Smooth muscle cell (in vitro differentiated cells): ENCODE measurements at regions not wholly inside any gene's neighbourhood (a gene's known extent, or its start where the extent isn't known, plus 50 kb on each side); places are given as distances from the start of the nearest gene placed in this dataset.

Source experiments
- DNase-seq: peaks from one replicate; lab custom pipeline; 2025; ENCODE audit not compliant: unreplicated experiment; lab: John Stamatoyannopoulos, UW
- H2AFZ ChIP-seq: fragments of 200-600 bp; sonication (generic); 2 replicates; pipeline ENCODE4 v1.6.0; 2016; ENCODE audit warnings: antibody characterized with exemption, low read depth, mild to moderate bottlenecking
- H3F3A ChIP-seq: fragments of 200-600 bp; sonication (generic); 2 replicates; pipeline ENCODE4 v1.6.0; 2017; ENCODE audit warnings: antibody characterized with exemption, low read depth
- H3K27ac ChIP-seq: fragments of 200-600 bp; sonication (generic); 2 replicates; pipeline ENCODE4 v1.5.1; 2016; ENCODE audit warnings: low read depth, mild to moderate bottlenecking
- H3K27me3 ChIP-seq: fragments of 200-600 bp; sonication (generic); 2 replicates; pipeline ENCODE4 v1.6.1; 2016; ENCODE audit warnings: low read depth, mild to moderate bottlenecking
- H3K36me3 ChIP-seq: fragments of 200-600 bp; sonication (generic); 2 replicates; pipeline ENCODE4 v1.5.1; 2016; ENCODE audit warnings: low read depth
- H3K4me1 ChIP-seq: fragments of 200-600 bp; sonication (generic); 2 replicates; pipeline ENCODE4 v1.5.1; 2016; ENCODE audit warnings: low read depth
- H3K4me2 ChIP-seq: fragments of 200-600 bp; sonication (generic); 2 replicates; pipeline ENCODE4 v1.6.0; 2016; ENCODE audit warnings: mild to moderate bottlenecking
- H3K4me3 ChIP-seq: fragments of 200-600 bp; sonication (generic); 2 replicates; pipeline ENCODE4 v1.5.1; 2016; ENCODE audit warnings: mild to moderate bottlenecking
- H3K79me2 ChIP-seq: fragments of 200-600 bp; sonication (generic); 2 replicates; pipeline ENCODE4 v1.6.0; 2016; ENCODE audit warnings: low read depth, mild to moderate bottlenecking
- H3K9ac ChIP-seq: fragments of 200-600 bp; sonication (generic); 2 replicates; pipeline ENCODE4 v1.6.0; 2016; ENCODE audit warnings: low read depth
- H3K9me3 ChIP-seq: fragments of 200-600 bp; sonication (generic); replicated peaks from 2 replicates; pipeline ENCODE4 v1.5.1; 2016; ENCODE audit warnings: low read depth
- H4K20me1 ChIP-seq: fragments of 200-600 bp; sonication (generic); 2 replicates; pipeline ENCODE4 v1.6.0; 2016; ENCODE audit warnings: low read depth
- CTCF ChIP-seq: fragments of 200-600 bp; sonication (generic); IDR thresholded peaks from 2 replicates; pipeline ENCODE4 v1.5.1; 2017; ENCODE audit warnings: borderline replicate concordance, mild to moderate bottlenecking, antibody characterized with exemption; ENCODE audit not compliant: insufficient read depth, poor library complexity, severe bottlenecking
- WGBS: methylation state at CpG from one replicate; pipeline ENCODE4 v1.1.7; 2016; ENCODE audit warnings: low lambda C conversion rate; 5-methylcytosine and 5-hydroxymethylcytosine counted together

GRCh38 chr2:57899898-57900297 lies 146.7 kb upstream of the VRK2 start:
- 94% methylated on average over 1 of the region's 1 CpG for WGBS
- Histone ChIP-seq H3K4me1 (no peaks in the 10 kb centered on the region), H3K27ac (no peak overlapping the region), H3K79me2 (no peaks in the 10 kb centered on the region), H3K27me3 (no peaks in the 10 kb centered on the region), H3K4me3 (no peak overlapping the region), H4K20me1 (no peaks in the 10 kb centered on the region), H2AFZ (no peak overlapping the region), H3F3A (no peaks in the 10 kb centered on the region), H3K9ac (no peak overlapping the region), H3K4me2 (no peak overlapping the region), H3K36me3 (no peaks in the 10 kb centered on the region), H3K9me3 (no peaks in the 10 kb centered on the region)
- DNase-seq = no peak
- no peak for TF ChIP-seq CTCF

GRCh38 chr2:57902578-57902977 lies 144.0 kb upstream of the VRK2 start:
- Histone ChIP-seq H3K4me1 (no peaks in the 10 kb centered on the region), H3K9ac (no peak overlapping the region), H3K79me2 (no peaks in the 10 kb centered on the region), H4K20me1 (no peaks in the 10 kb centered on the region), H3K4me2 (no peak overlapping the region), H2AFZ (no peak overlapping the region), H3K27me3 (no peaks in the 10 kb centered on the region), H3K4me3 (no peak overlapping the region), H3K36me3 (no peaks in the 10 kb centered on the region), H3F3A (no peaks in the 10 kb centered on the region), H3K9me3 (no peaks in the 10 kb centered on the region), H3K27ac (no peak overlapping the region)
- no peak for TF ChIP-seq CTCF
- DNase-seq = no peak
- 89% methylated on average over 6 of the region's 6 CpGs for WGBS

DNA sequence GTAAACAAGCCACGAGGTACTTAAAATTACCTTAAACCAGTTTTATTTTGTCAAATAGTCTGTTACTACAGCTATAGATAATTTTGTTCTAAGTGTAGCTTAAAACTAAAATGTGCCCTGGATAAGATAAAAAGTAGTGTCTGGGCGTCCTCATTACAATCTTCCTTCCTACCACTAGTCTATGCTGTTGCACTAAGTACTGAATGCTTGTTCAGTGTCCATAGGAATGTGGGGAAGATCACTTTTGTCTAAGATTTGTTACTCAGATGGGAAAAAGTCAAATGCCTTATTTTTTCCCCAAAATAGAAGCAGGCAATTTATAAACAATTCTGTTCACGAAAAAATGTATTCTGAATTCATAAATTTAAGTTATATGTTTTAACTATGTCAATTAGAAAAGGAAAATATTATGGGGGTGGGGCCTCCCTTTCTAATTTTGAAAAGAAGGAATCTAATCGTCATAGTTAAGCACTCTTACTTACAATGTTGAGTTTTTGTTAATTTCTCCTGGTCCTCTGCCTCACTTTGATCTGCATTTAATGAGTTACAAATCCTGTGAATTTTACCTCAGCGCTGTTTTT lies 140.4 kb upstream of the VRK2 start:
- Histone ChIP-seq H3K4me1 (no peaks in the 10 kb centered on the region), H3K4me3 (no peak overlapping the region), H3K27ac (no peak overlapping the region), H3K4me2 (no peak overlapping the region), H3K79me2 (no peaks in the 10 kb centered on the region), H4K20me1 (no peaks in the 10 kb centered on the region), H3K9me3 (no peaks in the 10 kb centered on the region), H3K36me3 (no peaks in the 10 kb centered on the region), H2AFZ (peak overlapping the region; percentile 28), H3K27me3 (no peaks in the 10 kb centered on the region), H3F3A (no peaks in the 10 kb centered on the region), H3K9ac (no peak overlapping the region)
- 39% methylated on average over 5 of the region's 5 CpGs for WGBS
- TF ChIP-seq CTCF = peak; percentile 90
- no peak for DNase-seq

- no peak overlapping the region for H3K4me3 ChIP-seq
- no peaks in the 10 kb centered on the region for H3K36me3 ChIP-seq
- no peak overlapping the region for H3K27ac ChIP-seq
- no peaks in the 10 kb centered on the region for H4K20me1 ChIP-seq
- no peak for TF ChIP-seq CTCF
- WGBS = 97% methylated on average over 1 of the region's 1 CpG
- no peak overlapping the region for H3K4me2 ChIP-seq
- no peaks in the 10 kb centered on the region for H3K9me3 ChIP-seq
- H3K4me1 ChIP-seq = no peaks in the 10 kb centered on the region
- no peak for DNase-seq
- no peaks in the 10 kb centered on the region for H3K79me2 ChIP-seq
- no peaks in the 10 kb centered on the region for H3K27me3 ChIP-seq
- no peak overlapping the region for H2AFZ ChIP-seq
- H3F3A ChIP-seq = no peaks in the 10 kb centered on the region
- no peak overlapping the region for H3K9ac ChIP-seq
Measured at GRCh38 chr2:57907411-57907810, 139.2 kb upstream of the VRK2 start.
